DND-41 (cell line): ENCODE measurements at regions not wholly inside any gene's neighbourhood (a gene's known extent, or its start where the extent isn't known, plus 50 kb on each side); places are given as distances from the start of the nearest gene placed in this dataset.

Source experiments
- ATAC-seq: fragments of 200-7000 bp; cut with Tn5 transposase; 3 replicates; pipeline ENCODE4 v1.9.1; 2021; ENCODE audit warnings: low read depth; ENCODE audit not compliant: insufficient read depth
- DNase-seq: peaks from one replicate; pipeline ENCODE4 v3.0.0-alpha.2; 2020
- H2AFZ ChIP-seq: 2 replicates; pipeline ENCODE4 v1.6.0; 2012; ENCODE audit warnings: low read depth, low read length
- H3K27ac ChIP-seq: 2 replicates; pipeline ENCODE4 v1.5.1; 2012; ENCODE audit warnings: low read length, inconsistent platforms
- H3K27me3 ChIP-seq: fragments of 200-600 bp; sonication (generic); 2 replicates; pipeline ENCODE4 v1.6.0; 2012; ENCODE audit warnings: low read length, mild to moderate bottlenecking, inconsistent platforms; ENCODE audit not compliant: insufficient read depth, poor library complexity
- H3K36me3 ChIP-seq: 2 replicates; pipeline ENCODE4 v1.5.1; 2012; ENCODE audit warnings: low read length, inconsistent platforms; ENCODE audit not compliant: insufficient read depth
- H3K4me1 ChIP-seq: 2 replicates; pipeline ENCODE4 v1.5.1; 2012; ENCODE audit warnings: mild to moderate bottlenecking, low read length; ENCODE audit not compliant: insufficient read depth
- H3K4me2 ChIP-seq: 2 replicates; pipeline ENCODE4 v1.6.0; 2012; ENCODE audit warnings: mild to moderate bottlenecking, moderate library complexity, low read length, inconsistent platforms; ENCODE audit not compliant: insufficient read depth
- H3K4me3 ChIP-seq, 2 experiments: fragments of 200-600 bp in 1 of 2; shearing (Covaris generic) in 1 of 2; 2 replicates each; pipeline ENCODE4 v1.5.1; 2012 to 2016; ENCODE audit warnings: inconsistent platforms in 2 of 2, low read length in 2 of 2, mild to moderate bottlenecking in 2 of 2, low read depth in 1 of 2, moderate library complexity in 1 of 2
- H3K79me2 ChIP-seq: 2 replicates; pipeline ENCODE4 v1.6.0; 2012; ENCODE audit warnings: low read length, inconsistent platforms; ENCODE audit not compliant: insufficient read depth
- H3K9ac ChIP-seq: 2 replicates; pipeline ENCODE4 v1.6.0; 2012; ENCODE audit warnings: low read depth, mild to moderate bottlenecking, inconsistent platforms, low read length, moderate library complexity
- H3K9me3 ChIP-seq: 2 replicates; pipeline ENCODE4 v1.5.1; 2012; ENCODE audit warnings: low read length, moderate library complexity, mild to moderate bottlenecking, inconsistent platforms; ENCODE audit not compliant: insufficient read depth, severe bottlenecking
- H4K20me1 ChIP-seq: 2 replicates; pipeline ENCODE4 v1.6.0; 2012; ENCODE audit warnings: low read length; ENCODE audit not compliant: insufficient read depth
- EZH2 ChIP-seq: IDR thresholded peaks from 3 replicates; pipeline ENCODE4 v1.6.1; 2012; ENCODE audit warnings: borderline replicate concordance, low read depth, mild to moderate bottlenecking, moderate library complexity, low read length, inconsistent platforms; ENCODE audit not compliant: severe bottlenecking
- TF ChIP-seq, protein P1 (sequence below): IDR thresholded peaks from 2 replicates; pipeline ENCODE4 v1.5.1; 2012; ENCODE audit warnings: borderline replicate concordance, low read length, moderate library complexity, mild to moderate bottlenecking; ENCODE audit not compliant: poor library complexity, severe bottlenecking; ENCODE audit errors: extremely low read depth

DNA sequence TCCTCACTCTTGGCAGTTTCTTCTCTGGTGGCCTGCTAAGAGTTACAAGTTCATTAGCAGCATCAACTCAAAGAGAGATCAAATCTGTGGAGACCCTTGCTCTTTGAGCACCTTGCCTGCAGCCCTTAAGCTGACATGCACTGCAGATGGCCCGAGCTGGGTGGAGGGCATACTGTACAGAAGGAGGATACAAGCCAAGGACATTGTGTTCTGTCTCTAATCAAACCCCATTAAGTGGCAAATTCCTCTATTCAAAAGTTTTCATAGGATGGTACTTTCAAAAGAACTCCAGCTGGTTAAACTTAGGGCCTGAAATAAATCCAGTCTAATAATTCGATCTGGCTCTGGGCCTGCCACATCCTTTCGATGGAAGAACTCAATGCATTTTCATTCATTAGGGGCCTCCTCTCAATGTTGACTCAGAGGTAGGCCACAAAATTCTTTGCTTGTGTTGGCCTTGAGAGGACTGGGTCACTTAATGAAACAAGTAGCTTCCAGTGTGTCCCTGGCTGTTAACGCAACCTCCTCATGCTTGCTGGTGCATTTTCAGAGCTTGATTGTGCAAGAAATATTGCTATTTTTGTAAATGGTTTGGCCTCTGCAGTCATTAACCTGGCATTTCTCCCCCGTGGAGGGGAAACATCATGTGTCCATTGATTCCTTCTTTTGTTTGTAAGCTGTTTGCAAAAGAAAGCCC is 318.2 kb downstream of the NUAK1 start:
- Histone ChIP-seq H3K9ac (no peak overlapping the region), H3K27me3 (peaks cover 9% of the 10 kb centered on the region), H2AFZ (no peak overlapping the region), H3K4me1 (no peaks in the 10 kb centered on the region), H3K4me2 (no peak overlapping the region), H3K9me3 (no peaks in the 10 kb centered on the region), H3K36me3 (no peaks in the 10 kb centered on the region), H4K20me1 (no peaks in the 10 kb centered on the region), H3K27ac (no peak overlapping the region), H3K4me3 (no peak overlapping the region), H3K79me2 (no peaks in the 10 kb centered on the region)
- no peak for TF ChIP-seq EZH2
- TF ChIP-seq, protein P1, sequence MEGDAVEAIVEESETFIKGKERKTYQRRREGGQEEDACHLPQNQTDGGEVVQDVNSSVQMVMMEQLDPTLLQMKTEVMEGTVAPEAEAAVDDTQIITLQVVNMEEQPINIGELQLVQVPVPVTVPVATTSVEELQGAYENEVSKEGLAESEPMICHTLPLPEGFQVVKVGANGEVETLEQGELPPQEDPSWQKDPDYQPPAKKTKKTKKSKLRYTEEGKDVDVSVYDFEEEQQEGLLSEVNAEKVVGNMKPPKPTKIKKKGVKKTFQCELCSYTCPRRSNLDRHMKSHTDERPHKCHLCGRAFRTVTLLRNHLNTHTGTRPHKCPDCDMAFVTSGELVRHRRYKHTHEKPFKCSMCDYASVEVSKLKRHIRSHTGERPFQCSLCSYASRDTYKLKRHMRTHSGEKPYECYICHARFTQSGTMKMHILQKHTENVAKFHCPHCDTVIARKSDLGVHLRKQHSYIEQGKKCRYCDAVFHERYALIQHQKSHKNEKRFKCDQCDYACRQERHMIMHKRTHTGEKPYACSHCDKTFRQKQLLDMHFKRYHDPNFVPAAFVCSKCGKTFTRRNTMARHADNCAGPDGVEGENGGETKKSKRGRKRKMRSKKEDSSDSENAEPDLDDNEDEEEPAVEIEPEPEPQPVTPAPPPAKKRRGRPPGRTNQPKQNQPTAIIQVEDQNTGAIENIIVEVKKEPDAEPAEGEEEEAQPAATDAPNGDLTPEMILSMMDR: no peak
- ATAC-seq (no peak), DNase-seq (no peak)

DNA sequence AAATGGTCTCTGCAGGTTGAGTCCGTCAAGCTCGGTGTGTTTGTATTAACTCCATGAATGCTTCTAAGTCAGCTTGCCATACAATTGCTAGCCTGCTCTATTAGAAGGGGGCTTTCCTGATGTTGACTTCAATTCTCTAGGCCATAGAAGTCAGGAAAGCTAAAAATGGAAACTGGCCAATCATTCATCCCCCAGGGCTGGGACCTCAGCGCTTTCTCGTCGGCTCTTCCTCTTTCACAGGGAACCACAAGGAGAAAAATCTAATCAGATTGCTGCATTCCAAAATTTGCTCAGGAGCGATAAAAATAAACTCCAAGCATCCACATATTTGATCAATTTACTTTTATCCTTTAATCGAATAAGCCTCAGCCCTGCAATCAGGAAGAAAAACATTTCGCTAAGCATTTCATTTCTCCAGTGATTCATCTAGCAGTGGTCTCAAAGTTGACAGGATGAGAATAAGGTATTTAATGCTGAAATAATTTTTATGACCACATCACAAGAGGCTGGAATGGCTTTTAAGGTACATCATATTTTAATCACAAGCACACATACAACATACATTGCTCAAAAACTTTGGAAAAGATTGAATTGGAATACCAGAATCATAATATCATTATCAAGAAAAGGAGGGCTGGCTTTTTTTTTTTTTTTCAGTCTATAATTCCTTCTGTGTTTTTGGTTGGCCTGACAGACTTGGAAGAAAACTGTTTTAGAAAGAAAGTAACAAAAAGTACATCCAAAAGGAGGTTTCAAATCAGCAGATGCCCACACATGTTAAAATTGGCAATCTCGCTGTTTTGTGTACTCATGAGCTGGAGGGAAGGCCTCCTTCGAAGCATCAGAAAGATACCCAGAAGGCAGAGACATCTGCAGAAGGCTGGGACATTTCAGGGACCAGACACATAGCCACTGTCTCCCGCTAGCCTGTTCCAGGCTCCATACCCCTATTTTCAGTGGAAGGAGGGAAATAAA is 316.3 kb downstream of the NUAK1 start:
- no peaks in the 10 kb centered on the region for H3K36me3 ChIP-seq

DNA sequence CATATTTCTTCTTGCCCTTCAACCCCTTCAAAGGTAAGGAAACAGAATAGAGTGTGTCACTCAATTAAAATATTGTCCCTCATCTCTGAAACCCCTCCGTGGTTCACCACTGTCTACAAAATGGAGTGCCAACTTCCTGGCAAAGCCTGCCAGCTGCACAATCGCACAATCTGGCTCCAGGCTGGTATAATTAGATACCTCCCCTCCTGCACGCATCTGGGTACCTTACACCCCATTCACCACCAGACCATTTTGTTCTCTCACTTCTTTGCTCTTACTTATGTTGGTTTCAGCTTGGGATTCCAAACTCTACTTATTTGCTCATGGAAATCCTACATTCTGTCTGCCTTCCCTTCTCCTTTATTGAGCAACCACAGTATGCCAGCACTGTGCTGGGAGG is 314.9 kb downstream of the NUAK1 start:
- ATAC-seq: no peak
- Histone ChIP-seq H3K36me3 (no peaks in the 10 kb centered on the region), H3K27me3 (peaks cover 3% of the 10 kb centered on the region), H3K9ac (no peak overlapping the region), H4K20me1 (no peaks in the 10 kb centered on the region), H3K4me2 (no peak overlapping the region), H2AFZ (no peak overlapping the region), H3K79me2 (no peaks in the 10 kb centered on the region), H3K9me3 (no peaks in the 10 kb centered on the region), H3K4me1 (no peaks in the 10 kb centered on the region), H3K27ac (no peak overlapping the region), H3K4me3 (no peak overlapping the region)
- DNase-seq: no peak
- no peak for TF ChIP-seq EZH2

More for the DNA sequence above, 316.3 kb downstream of the NUAK1 start:
- Histone ChIP-seq H3K4me2 (no peak overlapping the region), H3K27me3 (peaks cover 3% of the 10 kb centered on the region), H4K20me1 (no peaks in the 10 kb centered on the region), H3K9me3 (no peaks in the 10 kb centered on the region), H3K27ac (no peak overlapping the region), H3K79me2 (no peaks in the 10 kb centered on the region), H2AFZ (no peak overlapping the region), H3K4me3 (no peak overlapping the region), H3K9ac (no peak overlapping the region), H3K4me1 (no peaks in the 10 kb centered on the region)
- DNase-seq (no peak), ATAC-seq (no peak)
- no peak for TF ChIP-seq EZH2
- TF ChIP-seq, protein P1: no peak

DNA sequence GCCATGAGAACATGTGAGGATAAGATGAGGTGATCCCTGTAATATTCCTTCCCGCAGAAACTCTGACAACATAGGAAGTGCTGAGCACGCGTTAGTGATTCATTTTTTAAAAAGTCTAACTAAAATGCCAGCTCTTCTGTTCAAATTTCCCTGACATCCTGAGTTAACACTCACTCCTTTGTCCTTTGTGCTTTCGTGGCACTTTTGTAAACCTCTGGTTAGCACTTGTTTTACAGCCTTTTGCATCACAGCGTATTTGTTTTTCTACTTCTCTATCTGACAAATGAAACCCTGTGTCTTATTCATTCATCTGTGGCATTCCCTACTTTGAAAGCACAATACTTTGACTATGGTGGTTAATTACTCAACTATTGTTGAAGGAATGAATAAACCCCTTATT is 313.6 kb downstream of the NUAK1 start:
- TF ChIP-seq, protein P1: no peak
- no peak for TF ChIP-seq EZH2
- H3K27ac ChIP-seq: no peak overlapping the region
- H3K4me2 ChIP-seq: no peak overlapping the region
- no peaks in the 10 kb centered on the region for H4K20me1 ChIP-seq
- H3K27me3 ChIP-seq: peaks cover 1% of the 10 kb centered on the region
- no peaks in the 10 kb centered on the region for H3K9me3 ChIP-seq
- H3K4me1 ChIP-seq: no peaks in the 10 kb centered on the region
- H3K9ac ChIP-seq: no peak overlapping the region
- no peak for DNase-seq
- no peak overlapping the region for H2AFZ ChIP-seq
- H3K36me3 ChIP-seq: no peaks in the 10 kb centered on the region
- no peaks in the 10 kb centered on the region for H3K79me2 ChIP-seq
- ATAC-seq: no peak
- no peak overlapping the region for H3K4me3 ChIP-seq
